ENCODE measurements at regions not wholly inside any gene's neighbourhood (a gene's known extent, or its start where the extent isn't known, plus 50 kb on each side); places are given as distances from the start of the nearest gene placed in this dataset.

GRCh38 chr11:110774138-110775014 is 62.1 kb upstream of the ARHGAP20 start:
- DNase-seq, result no peak

- no peak for DNase-seq
These were observed 61.2 kb upstream of the ARHGAP20 start for GRCh38 chr11:110773442-110773841.

- DNase-seq, result no peak
These were observed 60.6 kb upstream of the ARHGAP20 start for GRCh38 chr11:110772863-110773262.

GRCh38 chr11:110766316-110766715 is 54.1 kb upstream of the ARHGAP20 start:
- DNase-seq, result no peak

- DNase-seq, result no peak
These were observed 52.2 kb upstream of the ARHGAP20 start for GRCh38 chr11:110764485-110764884.

- peak; percentile 45 for DNase-seq
These were observed 51.2 kb upstream of the ARHGAP20 start for GRCh38 chr11:110763249-110764011.

GRCh38 chr11:110762590-110762989 is 50.4 kb upstream of the ARHGAP20 start:
- DNase-seq, result no peak
